ENCODE measurements at regions not wholly inside any gene's neighbourhood (a gene's known extent, or its start where the extent isn't known, plus 50 kb on each side); places are given as distances from the start of the nearest gene placed in this dataset.

DNA sequence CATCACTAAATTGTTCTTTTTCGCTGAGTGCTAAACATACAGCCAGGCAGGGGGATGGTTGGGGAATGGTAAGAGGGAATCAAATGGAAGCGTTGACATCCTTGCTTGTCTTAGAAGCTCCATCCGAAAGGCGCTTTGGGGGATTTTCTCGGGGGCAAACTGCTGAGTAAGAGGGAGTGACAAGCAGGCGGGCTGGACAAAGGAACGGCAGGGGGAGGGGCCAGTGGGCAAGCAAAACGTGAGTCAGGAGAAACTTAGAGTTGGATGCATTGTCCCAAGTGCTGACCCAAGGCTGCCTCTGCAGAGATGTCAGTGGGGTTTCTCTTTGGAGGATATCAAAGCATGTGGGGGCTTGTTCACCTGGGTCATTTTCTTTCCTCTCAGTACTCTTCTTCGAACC is 480.5 kb downstream of the VRK1 start:
- no peaks in the 10 kb centered on the region for H3K9me3 ChIP-seq (ENCODE audit: control insufficient read depth in 2 of 2, low read length in 2 of 2)
- H3K36me3 ChIP-seq (ENCODE audit: control insufficient read depth in 2 of 2, insufficient read depth in 2 of 2, low read length in 2 of 2), result no peaks in the 10 kb centered on the region
- no peaks in the 10 kb centered on the region for H3K4me1 ChIP-seq (ENCODE audit: control insufficient read depth in 2 of 2, insufficient read depth in 2 of 2, low read length in 2 of 2)
- H3K4me3 ChIP-seq (ENCODE audit: low read length in 2 of 2), result no peak overlapping the region
- peaks cover 0 to 5% of the 10 kb centered on the region in 2 donors for H3K27me3 ChIP-seq (ENCODE audit: control insufficient read depth in 2 of 2, insufficient read depth in 2 of 2, low read length in 2 of 2)
- H3K9ac ChIP-seq (ENCODE audit: low read depth in 1 of 2, low read length in 2 of 2), result no peak overlapping the region
- no peak overlapping the region for H3K27ac ChIP-seq (ENCODE audit: low read depth in 2 of 2, low read length in 2 of 2)

- peaks cover 0 to 3% of the 10 kb centered on the region in 2 donors for H3K27me3 ChIP-seq (ENCODE audit: control insufficient read depth in 2 of 2, insufficient read depth in 2 of 2, low read length in 2 of 2)
- H3K36me3 ChIP-seq (ENCODE audit: control insufficient read depth in 2 of 2, insufficient read depth in 2 of 2, low read length in 2 of 2), result no peaks in the 10 kb centered on the region
- H3K27ac ChIP-seq (ENCODE audit: low read depth in 2 of 2, low read length in 2 of 2), result no peak overlapping the region
- H3K9me3 ChIP-seq (ENCODE audit: control insufficient read depth in 2 of 2, low read length in 2 of 2), result no peaks in the 10 kb centered on the region
- no peak overlapping the region for H3K9ac ChIP-seq (ENCODE audit: low read depth in 1 of 2, low read length in 2 of 2)
- H3K4me1 ChIP-seq (ENCODE audit: control insufficient read depth in 2 of 2, insufficient read depth in 2 of 2, low read length in 2 of 2), result no peaks in the 10 kb centered on the region
- no peak overlapping the region for H3K4me3 ChIP-seq (ENCODE audit: low read length in 2 of 2)
Observed at GRCh38 chr14:97280526-97280925, 483.3 kb downstream of the VRK1 start.

GRCh38 chr14:97281741-97282140 is 484.6 kb downstream of the VRK1 start:
- Histone ChIP-seq H3K36me3 (ENCODE audit: control insufficient read depth in 2 of 2, insufficient read depth in 2 of 2, low read length in 2 of 2) (no peaks in the 10 kb centered on the region), H3K27ac (ENCODE audit: low read depth in 2 of 2, low read length in 2 of 2) (no peak overlapping the region), H3K9ac (ENCODE audit: low read depth in 1 of 2, low read length in 2 of 2) (no peak overlapping the region), H3K9me3 (ENCODE audit: control insufficient read depth in 2 of 2, low read length in 2 of 2) (no peaks in the 10 kb centered on the region), H3K4me3 (ENCODE audit: low read length in 2 of 2) (no peak overlapping the region), H3K27me3 (ENCODE audit: control insufficient read depth in 2 of 2, insufficient read depth in 2 of 2, low read length in 2 of 2) (no peaks in the 10 kb centered on the region), H3K4me1 (ENCODE audit: control insufficient read depth in 2 of 2, insufficient read depth in 2 of 2, low read length in 2 of 2) (no peaks in the 10 kb centered on the region)

DNA sequence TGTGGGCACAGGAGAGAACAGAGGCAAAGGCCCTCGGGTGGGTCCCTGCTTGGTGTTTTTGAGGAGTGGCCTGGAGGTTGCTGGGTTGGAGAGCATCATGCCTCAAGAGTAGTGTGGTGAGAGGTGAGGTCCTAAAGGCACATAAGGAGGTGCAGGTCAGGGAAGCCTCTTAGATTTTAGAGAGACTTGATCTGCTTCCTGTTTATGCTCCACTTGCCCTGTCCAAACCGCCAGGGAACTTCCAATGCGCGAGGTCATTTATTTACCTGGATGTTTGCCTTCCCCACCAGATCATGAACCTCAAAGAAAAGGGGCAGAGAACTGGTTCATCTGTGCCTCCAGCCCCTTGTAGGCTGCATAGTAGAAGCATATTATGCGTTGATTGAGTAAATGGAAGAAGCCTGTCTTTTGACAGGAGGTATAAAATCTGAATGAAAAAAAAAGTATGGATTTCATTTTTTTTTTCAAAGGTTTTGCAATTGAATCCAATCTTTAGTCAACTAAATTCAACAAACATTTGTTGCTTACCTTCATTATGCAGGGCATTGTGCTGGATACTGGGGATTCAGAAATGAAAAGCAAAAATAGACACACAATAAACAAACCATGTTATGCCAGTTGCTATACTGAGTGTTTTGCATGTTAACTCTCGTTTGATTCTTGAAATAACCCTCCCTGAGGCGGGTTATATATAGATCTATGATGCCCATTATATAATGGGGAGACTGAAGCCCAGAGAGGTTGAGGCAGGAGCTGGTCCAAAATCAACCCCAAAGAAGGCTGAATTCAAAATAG is 485.2 kb downstream of the VRK1 start:
- no peaks in the 10 kb centered on the region for H3K9me3 ChIP-seq (ENCODE audit: control insufficient read depth in 2 of 2, low read length in 2 of 2)
- H3K36me3 ChIP-seq (ENCODE audit: control insufficient read depth in 2 of 2, insufficient read depth in 2 of 2, low read length in 2 of 2), result no peaks in the 10 kb centered on the region
- H3K9ac ChIP-seq (ENCODE audit: low read depth in 1 of 2, low read length in 2 of 2), result no peak overlapping the region
- H3K4me3 ChIP-seq (ENCODE audit: low read length in 2 of 2), result no peak overlapping the region
- no peaks in the 10 kb centered on the region for H3K4me1 ChIP-seq (ENCODE audit: control insufficient read depth in 2 of 2, insufficient read depth in 2 of 2, low read length in 2 of 2)
- no peak overlapping the region for H3K27ac ChIP-seq (ENCODE audit: low read depth in 2 of 2, low read length in 2 of 2)
- H3K27me3 ChIP-seq (ENCODE audit: control insufficient read depth in 2 of 2, insufficient read depth in 2 of 2, low read length in 2 of 2), result no peaks in the 10 kb centered on the region

GRCh38 chr14:97283005-97283403 is 485.8 kb downstream of the VRK1 start:
- H3K9me3 ChIP-seq (ENCODE audit: control insufficient read depth in 2 of 2, low read length in 2 of 2), result no peaks in the 10 kb centered on the region
- H3K27ac ChIP-seq (ENCODE audit: low read depth in 2 of 2, low read length in 2 of 2), result no peak overlapping the region
- no peak overlapping the region for H3K9ac ChIP-seq (ENCODE audit: low read depth in 1 of 2, low read length in 2 of 2)
- H3K36me3 ChIP-seq (ENCODE audit: control insufficient read depth in 2 of 2, insufficient read depth in 2 of 2, low read length in 2 of 2), result no peaks in the 10 kb centered on the region
- H3K27me3 ChIP-seq (ENCODE audit: control insufficient read depth in 2 of 2, insufficient read depth in 2 of 2, low read length in 2 of 2), result no peaks in the 10 kb centered on the region
- no peaks in the 10 kb centered on the region for H3K4me1 ChIP-seq (ENCODE audit: control insufficient read depth in 2 of 2, insufficient read depth in 2 of 2, low read length in 2 of 2)
- no peak overlapping the region for H3K4me3 ChIP-seq (ENCODE audit: low read length in 2 of 2)

- Histone ChIP-seq H3K36me3 (ENCODE audit: control insufficient read depth in 2 of 2, insufficient read depth in 2 of 2, low read length in 2 of 2) (no peaks in the 10 kb centered on the region), H3K9ac (ENCODE audit: low read depth in 1 of 2, low read length in 2 of 2) (no peak overlapping the region), H3K9me3 (ENCODE audit: control insufficient read depth in 2 of 2, low read length in 2 of 2) (no peaks in the 10 kb centered on the region), H3K4me3 (ENCODE audit: low read length in 2 of 2) (no peak overlapping the region), H3K4me1 (ENCODE audit: control insufficient read depth in 2 of 2, insufficient read depth in 2 of 2, low read length in 2 of 2) (no peaks in the 10 kb centered on the region), H3K27me3 (ENCODE audit: control insufficient read depth in 2 of 2, insufficient read depth in 2 of 2, low read length in 2 of 2) (no peaks in the 10 kb centered on the region), H3K27ac (ENCODE audit: low read depth in 2 of 2, low read length in 2 of 2) (no peak overlapping the region)
Observed at GRCh38 chr14:97283426-97283825, 486.2 kb downstream of the VRK1 start.

- no peak overlapping the region for H3K27ac ChIP-seq (ENCODE audit: low read depth in 2 of 2, low read length in 2 of 2)
- H3K4me1 ChIP-seq (ENCODE audit: control insufficient read depth in 2 of 2, insufficient read depth in 2 of 2, low read length in 2 of 2), result no peaks in the 10 kb centered on the region
- no peaks in the 10 kb centered on the region for H3K27me3 ChIP-seq (ENCODE audit: control insufficient read depth in 2 of 2, insufficient read depth in 2 of 2, low read length in 2 of 2)
- H3K36me3 ChIP-seq (ENCODE audit: control insufficient read depth in 2 of 2, insufficient read depth in 2 of 2, low read length in 2 of 2), result no peaks in the 10 kb centered on the region
- no peak overlapping the region for H3K9ac ChIP-seq (ENCODE audit: low read depth in 1 of 2, low read length in 2 of 2)
- no peak overlapping the region for H3K4me3 ChIP-seq (ENCODE audit: low read length in 2 of 2)
- H3K9me3 ChIP-seq (ENCODE audit: control insufficient read depth in 2 of 2, low read length in 2 of 2), result no peaks in the 10 kb centered on the region
Observed at GRCh38 chr14:97283841-97284240, 486.7 kb downstream of the VRK1 start.

GRCh38 chr14:97287956-97288355 is 490.8 kb downstream of the VRK1 start:
- Histone ChIP-seq H3K27ac (ENCODE audit: low read depth in 2 of 2, low read length in 2 of 2) (no peak overlapping the region), H3K9ac (ENCODE audit: low read depth in 1 of 2, low read length in 2 of 2) (no peak overlapping the region), H3K27me3 (ENCODE audit: control insufficient read depth in 2 of 2, insufficient read depth in 2 of 2, low read length in 2 of 2) (no peaks in the 10 kb centered on the region), H3K36me3 (ENCODE audit: control insufficient read depth in 2 of 2, insufficient read depth in 2 of 2, low read length in 2 of 2) (no peaks in the 10 kb centered on the region), H3K4me3 (ENCODE audit: low read length in 2 of 2) (no peak overlapping the region), H3K4me1 (ENCODE audit: control insufficient read depth in 2 of 2, insufficient read depth in 2 of 2, low read length in 2 of 2) (no peaks in the 10 kb centered on the region), H3K9me3 (ENCODE audit: control insufficient read depth in 2 of 2, low read length in 2 of 2) (no peaks in the 10 kb centered on the region)

- Histone ChIP-seq H3K27ac (ENCODE audit: low read depth in 2 of 2, low read length in 2 of 2) (no peak overlapping the region), H3K27me3 (ENCODE audit: control insufficient read depth in 2 of 2, insufficient read depth in 2 of 2, low read length in 2 of 2) (no peaks in the 10 kb centered on the region), H3K36me3 (ENCODE audit: control insufficient read depth in 2 of 2, insufficient read depth in 2 of 2, low read length in 2 of 2) (no peaks in the 10 kb centered on the region), H3K9me3 (ENCODE audit: control insufficient read depth in 2 of 2, low read length in 2 of 2) (no peaks in the 10 kb centered on the region), H3K4me1 (ENCODE audit: control insufficient read depth in 2 of 2, insufficient read depth in 2 of 2, low read length in 2 of 2) (no peaks in the 10 kb centered on the region), H3K9ac (ENCODE audit: low read depth in 1 of 2, low read length in 2 of 2) (no peak overlapping the region), H3K4me3 (ENCODE audit: low read length in 2 of 2) (no peak overlapping the region)
Observed at GRCh38 chr14:97290065-97290464, 492.9 kb downstream of the VRK1 start.

DNA sequence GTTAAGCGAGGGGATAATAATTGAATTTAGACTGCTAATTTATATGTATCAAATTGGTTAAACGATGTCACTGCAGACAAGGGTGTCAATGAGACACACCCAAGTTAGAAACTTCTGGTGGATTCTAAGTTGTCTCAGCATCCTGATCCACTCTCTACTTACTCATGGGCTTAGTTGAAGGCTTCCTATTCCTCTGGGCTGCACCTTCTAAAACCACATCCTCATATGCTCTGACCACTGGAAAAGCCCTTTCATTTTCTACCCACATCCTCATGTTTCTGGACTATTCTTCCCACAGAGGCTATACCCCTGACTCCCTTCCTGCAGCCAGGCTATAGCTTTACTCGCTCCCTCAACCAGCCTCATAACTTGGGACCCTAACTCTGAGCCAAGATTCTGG is 493.8 kb downstream of the VRK1 start:
- H3K27ac ChIP-seq (ENCODE audit: low read depth in 2 of 2, low read length in 2 of 2), result no peak overlapping the region
- H3K27me3 ChIP-seq (ENCODE audit: control insufficient read depth in 2 of 2, insufficient read depth in 2 of 2, low read length in 2 of 2), result no peaks in the 10 kb centered on the region
- H3K9me3 ChIP-seq (ENCODE audit: control insufficient read depth in 2 of 2, low read length in 2 of 2), result no peaks in the 10 kb centered on the region
- H3K4me1 ChIP-seq (ENCODE audit: control insufficient read depth in 2 of 2, insufficient read depth in 2 of 2, low read length in 2 of 2), result no peaks in the 10 kb centered on the region
- no peak overlapping the region for H3K4me3 ChIP-seq (ENCODE audit: low read length in 2 of 2)
- no peaks in the 10 kb centered on the region for H3K36me3 ChIP-seq (ENCODE audit: control insufficient read depth in 2 of 2, insufficient read depth in 2 of 2, low read length in 2 of 2)
- H3K9ac ChIP-seq (ENCODE audit: low read depth in 1 of 2, low read length in 2 of 2), result no peak overlapping the region

Measured in mucosa of rectum (tissue), 2 donors.